HEK293 (cell line): ENCODE measurements at regions not wholly inside any gene's neighbourhood (a gene's known extent, or its start where the extent isn't known, plus 50 kb on each side); places are given as distances from the start of the nearest gene placed in this dataset.

Experiments used
- CTCF ChIP-seq: fragments of 450-650 bp; formaldehyde crosslinking; IDR thresholded peaks from 2 replicates; pipeline ENCODE4 v1.5.1; 2016; ENCODE audit warnings: missing biosample characterization, missing genetic modification characterization
- KLF16 ChIP-seq: fragments of 450-650 bp; formaldehyde crosslinking; IDR thresholded peaks from 2 replicates; pipeline ENCODE4 v1.5.1; 2017; ENCODE audit warnings: missing biosample characterization, missing genetic modification characterization
- MYNN ChIP-seq: fragments of 450-650 bp; formaldehyde crosslinking; IDR thresholded peaks from 2 replicates; pipeline ENCODE4 v1.5.1; 2016; ENCODE audit warnings: missing biosample characterization, missing genetic modification characterization, borderline replicate concordance
- PBX3 ChIP-seq: sonication (generic); formaldehyde crosslinking; IDR thresholded peaks from 2 replicates; pipeline ENCODE4 v1.8.1; 2022; ENCODE audit warnings: mild to moderate bottlenecking, moderate library complexity, missing genetic modification reagents
- PRDM2 ChIP-seq: fragments of 450-650 bp; formaldehyde crosslinking; IDR thresholded peaks from 2 replicates; pipeline ENCODE4 v1.5.1; 2016; ENCODE audit warnings: missing biosample characterization, missing genetic modification characterization, borderline replicate concordance
- REPIN1 ChIP-seq: fragments of 450-650 bp; formaldehyde crosslinking; IDR thresholded peaks from 2 replicates; pipeline ENCODE4 v1.5.1; 2017; ENCODE audit warnings: missing biosample characterization, missing genetic modification characterization, low read depth
- SETDB1 ChIP-seq: IDR thresholded peaks from one replicate; pipeline ENCODE4 v1.6.1; 2017; ENCODE audit warnings: mild to moderate bottlenecking, low read length, moderate library complexity, mixed read lengths; ENCODE audit not compliant: insufficient read length
- ZNF292 ChIP-seq: fragments of 450-650 bp; formaldehyde crosslinking; IDR thresholded peaks from 2 replicates; pipeline ENCODE4 v1.5.1; 2016; ENCODE audit warnings: low read depth, missing biosample characterization, missing genetic modification characterization, borderline replicate concordance
- ZNF639 ChIP-seq: fragments of 450-650 bp; formaldehyde crosslinking; IDR thresholded peaks from 2 replicates; pipeline ENCODE4 v1.5.1; 2016; ENCODE audit warnings: missing biosample characterization, missing genetic modification characterization

GRCh38 chr7:148950806-148951205 is 66.7 kb upstream of the EZH2 start:
- no peak for TF ChIP-seq CTCF
- no peak for TF ChIP-seq SETDB1
- TF ChIP-seq PBX3 (CRISPR knock-in tag): no peak
- TF ChIP-seq KLF16 (tag by site-specific recombination): no peak
- no peak for TF ChIP-seq PRDM2 (tag by site-specific recombination)
- no peak for TF ChIP-seq ZNF639 (tag by site-specific recombination)
- no peak for TF ChIP-seq ZNF292
- TF ChIP-seq MYNN: no peak
- TF ChIP-seq REPIN1 (tag by site-specific recombination): no peak
